ENCODE measurements at regions not wholly inside any gene's neighbourhood (a gene's known extent, or its start where the extent isn't known, plus 50 kb on each side); places are given as distances from the start of the nearest gene placed in this dataset.

DNA sequence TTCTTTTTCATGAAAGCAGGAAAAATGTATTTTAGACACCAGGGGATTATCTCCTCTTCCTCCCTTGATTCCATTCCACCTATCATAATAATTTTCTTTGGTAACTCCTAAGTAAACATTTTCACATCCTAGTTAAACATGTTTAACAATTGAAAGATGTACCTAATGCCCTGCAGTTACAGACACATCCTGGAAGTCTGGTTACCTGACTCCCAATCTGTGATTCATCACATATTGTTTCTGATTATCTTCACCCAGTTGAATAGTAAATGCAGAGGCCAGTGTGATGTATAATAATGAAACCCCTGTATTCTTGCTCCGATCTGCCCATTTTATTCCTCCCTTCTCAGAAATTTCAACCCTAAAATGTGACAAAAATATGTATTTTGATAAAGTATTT is 1237.6 kb upstream of the LRRTM1 start:
- no peaks in the 10 kb centered on the region for H3K4me1 ChIP-seq (ENCODE audit: control insufficient read depth, extremely low read depth, insufficient read depth, low read length)
- no peaks in the 10 kb centered on the region for H3K27me3 ChIP-seq (ENCODE audit: control insufficient read depth, extremely low read depth, insufficient read depth, low read length)
- no peak overlapping the region for H3K4me2 ChIP-seq (ENCODE audit: control insufficient read depth, extremely low read depth, insufficient read depth, low read depth, low read length)
- H2AFZ ChIP-seq (ENCODE audit: control insufficient read depth, low read length) = no peak overlapping the region
- no peaks in the 10 kb centered on the region for H4K20me1 ChIP-seq (ENCODE audit: control insufficient read depth, extremely low read depth, insufficient read depth, low read length)
- H3K4me3 ChIP-seq (ENCODE audit: control insufficient read depth in 2 of 3, extremely low read depth in 1 of 3, insufficient read depth in 2 of 3, low read depth in 1 of 3, low read length in 3 of 3) = no peak overlapping the region
- H3K9me1 ChIP-seq (ENCODE audit: control insufficient read depth, extremely low read depth, insufficient read depth, low read length) = no peaks in the 10 kb centered on the region
- FAIRE-seq = no peak
- H3K9ac ChIP-seq (ENCODE audit: control insufficient read depth, extremely low read depth, insufficient read depth, low read length) = no peak overlapping the region
- H3K27ac ChIP-seq (ENCODE audit: control insufficient read depth, insufficient read depth, low read length) = no peak overlapping the region
- H3K36me3 ChIP-seq (ENCODE audit: control insufficient read depth in 2 of 2, extremely low read depth in 1 of 2, insufficient read depth in 2 of 2, low read length in 2 of 2) = no peaks in the 10 kb centered on the region
- no peak for TF ChIP-seq EZH2 (IDR thresholded peaks at IDR 0.05; ENCODE audit: low read length)
- TF ChIP-seq CTCF (optimal IDR thresholded peaks at IDR 0.05 in 1 of 3, IDR thresholded peaks at IDR 0.05 in 1 of 3, conservative IDR thresholded peaks at IDR 0.05 in 1 of 3; ENCODE audit: extremely low read depth in 1 of 3, insufficient read depth in 2 of 3, low read length in 3 of 3) = no peak
- no peaks in the 10 kb centered on the region for H3K79me2 ChIP-seq (ENCODE audit: control insufficient read depth, insufficient read depth, low read length)
- dilution Hi-C loops (cut with MboI; ENCODE audit: extremely low pct_ligation_motif_present, low sequenced_read_pairs) = no loop called here
- H3K9me3 ChIP-seq (ENCODE audit: control insufficient read depth, low read depth, low read length) = peaks cover 2% of the 10 kb centered on the region
- DNase-seq (ENCODE audit: low read depth, low spot score) = no peak

- Histone ChIP-seq H3K36me3 (ENCODE audit: control insufficient read depth in 2 of 2, extremely low read depth in 1 of 2, insufficient read depth in 2 of 2, low read length in 2 of 2) (no peaks in the 10 kb centered on the region), H3K4me3 (ENCODE audit: control insufficient read depth in 2 of 3, extremely low read depth in 1 of 3, insufficient read depth in 2 of 3, low read depth in 1 of 3, low read length in 3 of 3) (no peak overlapping the region), H3K9ac (ENCODE audit: control insufficient read depth, extremely low read depth, insufficient read depth, low read length) (no peak overlapping the region), H3K9me1 (ENCODE audit: control insufficient read depth, extremely low read depth, insufficient read depth, low read length) (no peaks in the 10 kb centered on the region), H3K4me2 (ENCODE audit: control insufficient read depth, extremely low read depth, insufficient read depth, low read depth, low read length) (no peak overlapping the region), H3K9me3 (ENCODE audit: control insufficient read depth, low read depth, low read length) (no peaks in the 10 kb centered on the region), H4K20me1 (ENCODE audit: control insufficient read depth, extremely low read depth, insufficient read depth, low read length) (no peaks in the 10 kb centered on the region), H3K27me3 (ENCODE audit: control insufficient read depth, extremely low read depth, insufficient read depth, low read length) (no peaks in the 10 kb centered on the region), H2AFZ (ENCODE audit: control insufficient read depth, low read length) (no peak overlapping the region), H3K4me1 (ENCODE audit: control insufficient read depth, extremely low read depth, insufficient read depth, low read length) (no peaks in the 10 kb centered on the region), H3K27ac (ENCODE audit: control insufficient read depth, insufficient read depth, low read length) (no peak overlapping the region), H3K79me2 (ENCODE audit: control insufficient read depth, insufficient read depth, low read length) (no peaks in the 10 kb centered on the region)
- dilution Hi-C loops (cut with MboI; ENCODE audit: extremely low pct_ligation_motif_present, low sequenced_read_pairs) = no loop called here
- DNase-seq (ENCODE audit: low read depth, low spot score) = no peak
- no peak for TF ChIP-seq CTCF (optimal IDR thresholded peaks at IDR 0.05 in 1 of 3, IDR thresholded peaks at IDR 0.05 in 1 of 3, conservative IDR thresholded peaks at IDR 0.05 in 1 of 3; ENCODE audit: extremely low read depth in 1 of 3, insufficient read depth in 2 of 3, low read length in 3 of 3)
- no peak for TF ChIP-seq EZH2 (IDR thresholded peaks at IDR 0.05; ENCODE audit: low read length)
- FAIRE-seq = no peak
Measured at GRCh38 chr2:81529944-81530343, 1225.4 kb upstream of the LRRTM1 start.
